KMS-11 (cell line): ENCODE measurements at regions not wholly inside any gene's neighbourhood (a gene's known extent, or its start where the extent isn't known, plus 50 kb on each side); places are given as distances from the start of the nearest gene placed in this dataset.

ENCODE experiments used
- H2AFZ ChIP-seq: fragments of 200-600 bp; sonication (generic); 2 replicates; pipeline ENCODE4 v1.6.1; 2016; ENCODE audit warnings: antibody characterized with exemption, mixed run types, low read depth
- H3K27ac ChIP-seq: fragments of 200-600 bp; sonication (generic); 2 replicates; pipeline ENCODE4 v1.6.1; 2016; ENCODE audit warnings: mild to moderate bottlenecking, mixed run types
- H3K27me3 ChIP-seq: fragments of 200-600 bp; sonication (generic); 2 replicates; pipeline ENCODE4 v1.6.1; 2017; ENCODE audit warnings: mild to moderate bottlenecking, low read depth, mixed run types, moderate library complexity; ENCODE audit not compliant: insufficient read depth
- H3K36me3 ChIP-seq: fragments of 200-600 bp; sonication (generic); 2 replicates; pipeline ENCODE4 v1.6.1; 2017; ENCODE audit warnings: mild to moderate bottlenecking, mixed run types; ENCODE audit not compliant: insufficient read depth
- H3K4me1 ChIP-seq: fragments of 200-600 bp; sonication (generic); 2 replicates; pipeline ENCODE4 v1.6.1; 2016; ENCODE audit warnings: mild to moderate bottlenecking, low read depth, mixed run types; ENCODE audit not compliant: poor library complexity, severe bottlenecking
- H3K4me2 ChIP-seq: fragments of 200-600 bp; sonication (generic); 2 replicates; pipeline ENCODE4 v1.7.0; 2016; ENCODE audit warnings: mild to moderate bottlenecking, mixed run types
- H3K4me3 ChIP-seq: fragments of 200-600 bp; sonication (generic); IDR thresholded peaks from 2 replicates; pipeline ENCODE4 v1.6.1; 2017; ENCODE audit warnings: low read depth, low read length, mixed read lengths; ENCODE audit not compliant: insufficient read depth
- H3K79me2 ChIP-seq: fragments of 200-600 bp; sonication (generic); 2 replicates; pipeline ENCODE4 v1.6.1; 2016; ENCODE audit warnings: low read depth, mixed run types; ENCODE audit not compliant: insufficient read depth
- H3K9ac ChIP-seq: fragments of 200-600 bp; sonication (generic); 2 replicates; pipeline ENCODE4 v1.6.1; 2016; ENCODE audit warnings: mild to moderate bottlenecking, mixed run types
- H4K20me1 ChIP-seq: fragments of 200-600 bp; sonication (generic); 2 replicates; pipeline ENCODE4 v1.6.1; 2016; ENCODE audit warnings: mild to moderate bottlenecking, mixed run types; ENCODE audit not compliant: insufficient read depth
- TF ChIP-seq, protein P1 (sequence below): fragments of 200-600 bp; sonication (generic); conservative IDR thresholded peaks from 2 replicates; pipeline ENCODE4 v1.6.1; 2017; ENCODE audit warnings: low read depth, mild to moderate bottlenecking, antibody characterized with exemption, low read length, moderate library complexity, mixed read lengths

- Histone ChIP-seq H3K27ac (no peak overlapping the region), H3K79me2 (no peaks in the 10 kb centered on the region), H3K27me3 (no peaks in the 10 kb centered on the region), H3K9ac (no peak overlapping the region), H3K4me2 (no peak overlapping the region), H3K4me3 (no peak overlapping the region), H3K36me3 (no peaks in the 10 kb centered on the region), H4K20me1 (no peaks in the 10 kb centered on the region), H2AFZ (no peak overlapping the region), H3K4me1 (no peaks in the 10 kb centered on the region)
- TF ChIP-seq, protein P1, sequence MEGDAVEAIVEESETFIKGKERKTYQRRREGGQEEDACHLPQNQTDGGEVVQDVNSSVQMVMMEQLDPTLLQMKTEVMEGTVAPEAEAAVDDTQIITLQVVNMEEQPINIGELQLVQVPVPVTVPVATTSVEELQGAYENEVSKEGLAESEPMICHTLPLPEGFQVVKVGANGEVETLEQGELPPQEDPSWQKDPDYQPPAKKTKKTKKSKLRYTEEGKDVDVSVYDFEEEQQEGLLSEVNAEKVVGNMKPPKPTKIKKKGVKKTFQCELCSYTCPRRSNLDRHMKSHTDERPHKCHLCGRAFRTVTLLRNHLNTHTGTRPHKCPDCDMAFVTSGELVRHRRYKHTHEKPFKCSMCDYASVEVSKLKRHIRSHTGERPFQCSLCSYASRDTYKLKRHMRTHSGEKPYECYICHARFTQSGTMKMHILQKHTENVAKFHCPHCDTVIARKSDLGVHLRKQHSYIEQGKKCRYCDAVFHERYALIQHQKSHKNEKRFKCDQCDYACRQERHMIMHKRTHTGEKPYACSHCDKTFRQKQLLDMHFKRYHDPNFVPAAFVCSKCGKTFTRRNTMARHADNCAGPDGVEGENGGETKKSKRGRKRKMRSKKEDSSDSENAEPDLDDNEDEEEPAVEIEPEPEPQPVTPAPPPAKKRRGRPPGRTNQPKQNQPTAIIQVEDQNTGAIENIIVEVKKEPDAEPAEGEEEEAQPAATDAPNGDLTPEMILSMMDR = no peak
Observed at GRCh38 chr7:126339813-126340212, 912.9 kb downstream of the GRM8 start.

DNA sequence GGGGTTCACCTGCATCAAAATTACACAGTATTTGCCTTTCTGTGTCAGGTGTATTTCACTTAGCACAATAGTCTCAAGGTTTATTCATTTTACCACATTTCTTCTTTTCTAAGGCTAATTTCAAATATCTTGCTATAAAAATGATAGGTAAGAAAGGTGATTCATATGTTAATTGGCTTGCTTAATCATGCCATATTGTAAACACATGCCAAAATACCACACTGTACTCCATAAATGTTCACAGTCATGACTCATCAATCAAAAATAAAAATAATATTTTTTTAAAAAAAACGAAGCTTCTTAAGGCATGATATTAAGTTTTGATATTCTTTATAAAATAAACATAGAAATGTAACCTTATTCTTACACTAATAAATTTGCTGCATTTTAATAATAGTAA is 947.1 kb downstream of the GRM8 start:
- H3K79me2 ChIP-seq = no peaks in the 10 kb centered on the region
- no peak overlapping the region for H3K4me3 ChIP-seq
- H3K9ac ChIP-seq = no peak overlapping the region

DNA sequence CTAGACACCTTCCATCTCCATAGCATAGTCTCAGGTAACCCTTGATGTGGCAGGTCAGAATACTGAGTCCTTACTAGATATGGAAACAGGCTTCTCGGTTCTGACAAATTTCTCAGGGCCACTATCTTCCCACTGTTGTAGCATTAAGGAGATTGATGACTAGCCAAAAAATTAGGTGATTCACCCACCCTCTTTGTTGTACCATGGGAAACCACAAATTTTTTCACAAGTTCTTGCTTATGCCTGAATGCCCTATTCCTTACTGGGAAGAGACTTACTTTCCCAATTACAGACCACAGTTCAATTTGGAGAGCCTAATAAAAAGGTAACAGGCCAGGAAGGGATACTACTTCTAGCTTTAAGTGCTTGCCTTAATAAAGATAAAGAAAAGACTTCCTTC is 948.8 kb downstream of the GRM8 start:
- no peak overlapping the region for H3K4me3 ChIP-seq

More for the DNA sequence above, 947.1 kb downstream of the GRM8 start:
- no peak overlapping the region for H3K4me2 ChIP-seq
- no peaks in the 10 kb centered on the region for H3K27me3 ChIP-seq
- H3K4me1 ChIP-seq = no peaks in the 10 kb centered on the region
- H4K20me1 ChIP-seq = no peaks in the 10 kb centered on the region
- no peaks in the 10 kb centered on the region for H3K36me3 ChIP-seq
- no peak overlapping the region for H3K27ac ChIP-seq
- H2AFZ ChIP-seq = no peak overlapping the region
- TF ChIP-seq, protein P1 = no peak

DNA sequence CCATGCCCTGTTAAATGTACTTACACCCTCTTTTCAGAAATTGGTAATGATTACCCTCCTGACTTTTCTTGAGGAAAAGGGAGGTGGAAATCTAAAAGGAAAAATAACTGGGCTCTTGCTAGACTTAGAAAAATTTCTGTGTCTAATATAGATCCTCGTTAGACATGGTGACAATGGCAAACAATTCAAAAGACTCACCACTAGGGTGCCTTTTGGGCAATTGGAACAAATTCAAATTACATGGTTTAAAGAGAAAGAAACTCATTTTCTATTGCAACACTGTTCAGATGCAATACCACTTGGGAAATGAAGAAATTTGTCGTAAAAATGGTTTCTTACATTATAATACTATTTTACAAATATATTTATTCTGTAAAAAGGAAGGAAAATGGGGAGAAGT is 950.1 kb downstream of the GRM8 start:
- Histone ChIP-seq H3K27ac (no peak overlapping the region), H3K36me3 (no peaks in the 10 kb centered on the region), H3K79me2 (no peaks in the 10 kb centered on the region), H3K27me3 (no peaks in the 10 kb centered on the region), H3K4me2 (no peak overlapping the region), H3K4me3 (no peak overlapping the region), H2AFZ (no peak overlapping the region), H3K9ac (no peak overlapping the region), H3K4me1 (no peaks in the 10 kb centered on the region), H4K20me1 (no peaks in the 10 kb centered on the region)
- TF ChIP-seq, protein P1 = no peak; the same call in 1 of the 2 replicates

More for the DNA sequence above, 948.8 kb downstream of the GRM8 start:
- H4K20me1 ChIP-seq = no peaks in the 10 kb centered on the region
- TF ChIP-seq, protein P1 = no peak
- no peak overlapping the region for H3K4me2 ChIP-seq
- H2AFZ ChIP-seq = no peak overlapping the region
- H3K9ac ChIP-seq = no peak overlapping the region
- no peaks in the 10 kb centered on the region for H3K27me3 ChIP-seq
- no peak overlapping the region for H3K27ac ChIP-seq
- H3K4me1 ChIP-seq = no peaks in the 10 kb centered on the region
- H3K36me3 ChIP-seq = no peaks in the 10 kb centered on the region
- no peaks in the 10 kb centered on the region for H3K79me2 ChIP-seq

- Histone ChIP-seq H3K4me1 (no peaks in the 10 kb centered on the region), H3K79me2 (no peaks in the 10 kb centered on the region), H3K36me3 (no peaks in the 10 kb centered on the region), H3K4me2 (no peak overlapping the region), H3K27ac (no peak overlapping the region), H4K20me1 (no peaks in the 10 kb centered on the region), H3K27me3 (no peaks in the 10 kb centered on the region), H3K4me3 (no peak overlapping the region), H3K9ac (no peak overlapping the region), H2AFZ (no peak overlapping the region)
- TF ChIP-seq, protein P1 = no peak
Observed at GRCh38 chr7:126286317-126286716, 966.4 kb downstream of the GRM8 start.
